ENCODE measurements at regions not wholly inside any gene's neighbourhood (a gene's known extent, or its start where the extent isn't known, plus 50 kb on each side); places are given as distances from the start of the nearest gene placed in this dataset.

DNA sequence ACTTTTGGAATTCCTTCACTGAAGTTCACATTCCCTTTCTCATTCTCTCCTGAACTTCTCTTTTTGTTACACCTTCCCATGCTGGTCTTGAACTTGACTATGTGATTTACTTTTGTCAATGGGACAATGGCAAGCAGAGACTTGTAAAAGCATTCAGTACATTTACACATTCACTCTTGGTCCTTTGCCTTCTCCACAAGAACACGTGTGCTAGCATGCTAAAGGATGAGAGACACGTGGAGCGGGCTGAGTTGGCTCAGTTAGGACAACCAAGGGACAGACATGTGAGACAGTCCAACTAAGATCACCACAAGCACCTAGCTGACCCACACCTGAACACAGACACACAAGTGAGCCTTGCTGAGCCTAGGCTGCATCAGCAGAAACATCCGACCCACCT, 91.3 kb upstream of the PAK5 start:
- Mint-ChIP-seq H3K9me3 (no peaks in the 10 kb centered on the region), H3K27ac (ENCODE audit: unreplicated experiment) (no peak overlapping the region), H3K36me3 (ENCODE audit: low read depth) (no peaks in the 10 kb centered on the region), H3K4me1 (no peaks in the 10 kb centered on the region), H3K27me3 (ENCODE audit: low read depth) (peaks cover 5% of the 10 kb centered on the region), H3K4me3 (no peak overlapping the region)
- TF ChIP-seq, protein P1, sequence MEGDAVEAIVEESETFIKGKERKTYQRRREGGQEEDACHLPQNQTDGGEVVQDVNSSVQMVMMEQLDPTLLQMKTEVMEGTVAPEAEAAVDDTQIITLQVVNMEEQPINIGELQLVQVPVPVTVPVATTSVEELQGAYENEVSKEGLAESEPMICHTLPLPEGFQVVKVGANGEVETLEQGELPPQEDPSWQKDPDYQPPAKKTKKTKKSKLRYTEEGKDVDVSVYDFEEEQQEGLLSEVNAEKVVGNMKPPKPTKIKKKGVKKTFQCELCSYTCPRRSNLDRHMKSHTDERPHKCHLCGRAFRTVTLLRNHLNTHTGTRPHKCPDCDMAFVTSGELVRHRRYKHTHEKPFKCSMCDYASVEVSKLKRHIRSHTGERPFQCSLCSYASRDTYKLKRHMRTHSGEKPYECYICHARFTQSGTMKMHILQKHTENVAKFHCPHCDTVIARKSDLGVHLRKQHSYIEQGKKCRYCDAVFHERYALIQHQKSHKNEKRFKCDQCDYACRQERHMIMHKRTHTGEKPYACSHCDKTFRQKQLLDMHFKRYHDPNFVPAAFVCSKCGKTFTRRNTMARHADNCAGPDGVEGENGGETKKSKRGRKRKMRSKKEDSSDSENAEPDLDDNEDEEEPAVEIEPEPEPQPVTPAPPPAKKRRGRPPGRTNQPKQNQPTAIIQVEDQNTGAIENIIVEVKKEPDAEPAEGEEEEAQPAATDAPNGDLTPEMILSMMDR (conservative IDR thresholded peaks at IDR 0.05): no peak
- DNase-seq (ENCODE audit: low read depth, low spot score): no peak

DNA sequence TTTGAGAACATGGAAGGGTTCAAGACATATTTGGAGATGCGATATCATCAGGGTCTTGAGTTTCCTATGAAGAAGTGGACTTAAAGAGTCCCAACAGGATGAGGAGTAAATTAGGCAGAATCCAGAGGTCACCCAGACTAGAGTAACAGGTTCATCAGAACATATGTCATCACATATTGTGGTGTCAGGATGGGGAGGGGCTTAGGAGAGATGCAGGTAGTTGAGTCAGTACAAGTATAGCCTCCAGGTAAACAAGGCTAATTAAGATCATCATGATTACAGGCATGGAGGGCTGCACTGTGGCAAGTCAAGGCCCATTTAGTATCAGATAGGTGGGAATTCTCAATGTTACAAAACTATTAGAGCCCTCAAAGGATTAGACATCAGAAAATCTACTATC, 90.1 kb upstream of the PAK5 start:
- H3K27me3 Mint-ChIP-seq (ENCODE audit: low read depth): peaks cover 5% of the 10 kb centered on the region
- H3K9me3 Mint-ChIP-seq: no peaks in the 10 kb centered on the region
- no peaks in the 10 kb centered on the region for H3K36me3 Mint-ChIP-seq (ENCODE audit: low read depth)
- no peaks in the 10 kb centered on the region for H3K4me1 Mint-ChIP-seq
- no peak overlapping the region for H3K4me3 Mint-ChIP-seq
- no peak overlapping the region for H3K27ac Mint-ChIP-seq (ENCODE audit: unreplicated experiment)
- TF ChIP-seq, protein P1 (conservative IDR thresholded peaks at IDR 0.05): no peak
- DNase-seq (ENCODE audit: low read depth, low spot score): no peak

DNA sequence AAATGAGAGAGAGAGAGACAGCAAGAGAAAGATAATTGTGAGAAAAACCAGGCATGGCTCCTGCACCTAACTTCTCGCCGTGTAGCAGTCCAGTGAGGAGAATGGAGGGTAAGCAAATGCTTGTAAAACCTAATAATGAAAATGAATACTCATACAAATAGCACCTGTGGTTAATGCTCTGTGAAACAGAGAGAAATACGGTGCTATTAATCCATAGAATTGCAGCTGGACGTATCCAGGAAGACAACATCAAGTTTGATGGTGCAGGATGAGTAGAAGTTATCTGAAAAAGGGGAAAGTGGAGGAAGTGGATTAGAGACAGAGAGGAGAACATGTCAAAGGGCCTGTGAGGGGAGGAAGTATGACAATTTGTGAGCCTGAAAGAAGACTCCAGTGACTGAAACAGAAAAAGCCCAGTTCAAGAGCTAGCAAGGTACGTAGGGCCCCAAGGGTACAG, 89.4 kb upstream of the PAK5 start:
- H3K27me3 Mint-ChIP-seq (ENCODE audit: low read depth): peaks cover 5% of the 10 kb centered on the region
- no peak for DNase-seq (ENCODE audit: low read depth, low spot score)
- no peak overlapping the region for H3K27ac Mint-ChIP-seq (ENCODE audit: unreplicated experiment)
- no peaks in the 10 kb centered on the region for H3K4me1 Mint-ChIP-seq
- no peaks in the 10 kb centered on the region for H3K9me3 Mint-ChIP-seq
- no peak overlapping the region for H3K4me3 Mint-ChIP-seq
- H3K36me3 Mint-ChIP-seq (ENCODE audit: low read depth): no peaks in the 10 kb centered on the region
- TF ChIP-seq, protein P1 (conservative IDR thresholded peaks at IDR 0.05): no peak

DNA sequence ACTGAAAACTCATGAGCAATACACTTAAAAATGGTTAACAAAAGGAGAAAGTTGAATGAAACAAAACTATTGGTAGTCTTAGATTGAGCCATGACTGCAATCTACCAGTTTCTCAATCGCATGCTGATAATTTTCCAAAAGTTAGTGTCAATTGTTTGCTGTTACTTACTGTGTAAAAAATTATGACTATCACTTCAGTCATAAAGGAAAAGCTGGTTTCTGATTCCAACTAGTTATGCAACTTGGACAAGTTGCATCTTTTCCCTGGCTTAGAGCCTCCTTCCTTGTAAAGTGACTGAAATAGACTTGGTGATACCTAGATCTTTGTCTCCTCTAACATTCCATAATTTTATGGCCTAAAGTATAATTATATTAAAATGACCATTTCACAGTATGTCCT, 88.3 kb upstream of the PAK5 start:
- Mint-ChIP-seq H3K4me1 (no peaks in the 10 kb centered on the region), H3K27me3 (ENCODE audit: low read depth) (peaks cover 5% of the 10 kb centered on the region), H3K27ac (ENCODE audit: unreplicated experiment) (no peak overlapping the region), H3K36me3 (ENCODE audit: low read depth) (no peaks in the 10 kb centered on the region), H3K4me3 (no peak overlapping the region), H3K9me3 (no peaks in the 10 kb centered on the region)
- TF ChIP-seq, protein P1 (conservative IDR thresholded peaks at IDR 0.05): no peak
- no peak for DNase-seq (ENCODE audit: low read depth, low spot score)

DNA sequence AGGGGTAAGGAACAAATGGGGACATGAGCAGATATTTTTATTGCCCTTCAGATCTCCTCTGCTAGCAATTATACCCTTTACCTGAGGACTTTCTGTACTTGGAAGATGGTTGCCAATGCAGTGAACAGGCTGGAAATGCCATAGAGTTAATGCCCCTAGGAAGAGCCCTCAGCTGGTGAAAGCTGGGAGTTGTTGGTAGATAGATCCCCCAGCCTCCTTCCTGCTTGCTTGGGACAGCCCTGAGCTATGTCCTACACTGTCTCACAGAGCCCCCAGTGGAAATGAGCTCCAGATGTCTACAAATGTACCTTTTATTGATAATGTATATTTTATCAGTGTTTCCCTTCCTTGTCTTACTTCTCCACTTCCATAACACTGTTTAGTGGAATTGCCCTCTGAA, 87.6 kb upstream of the PAK5 start:
- H3K27me3 Mint-ChIP-seq (ENCODE audit: low read depth): peaks cover 5% of the 10 kb centered on the region
- no peaks in the 10 kb centered on the region for H3K4me1 Mint-ChIP-seq
- H3K9me3 Mint-ChIP-seq: no peaks in the 10 kb centered on the region
- no peak for DNase-seq (ENCODE audit: low read depth, low spot score)
- TF ChIP-seq, protein P1 (conservative IDR thresholded peaks at IDR 0.05): no peak
- H3K4me3 Mint-ChIP-seq: no peak overlapping the region
- no peak overlapping the region for H3K27ac Mint-ChIP-seq (ENCODE audit: unreplicated experiment)
- H3K36me3 Mint-ChIP-seq (ENCODE audit: low read depth): no peaks in the 10 kb centered on the region

DNA sequence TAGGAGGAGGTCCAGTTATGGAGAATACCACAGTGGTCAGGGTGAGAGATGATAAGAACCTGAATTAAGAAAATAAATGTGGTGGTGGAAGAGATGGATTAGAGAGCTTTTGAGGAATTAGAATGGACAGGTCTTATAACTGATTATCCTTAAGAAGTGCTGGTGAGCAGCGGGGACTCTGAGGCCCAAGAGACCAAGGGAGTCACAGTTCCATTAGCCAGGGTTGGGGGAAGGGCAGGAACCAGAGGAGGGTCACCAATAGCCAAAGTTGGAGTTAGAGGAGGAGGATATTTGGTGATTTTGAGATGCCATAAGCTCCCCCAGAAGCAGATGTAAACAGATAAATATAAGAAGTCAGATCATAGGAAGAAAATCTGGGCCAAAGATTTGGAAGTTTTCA, 87.1 kb upstream of the PAK5 start:
- Mint-ChIP-seq H3K9me3 (no peaks in the 10 kb centered on the region), H3K36me3 (ENCODE audit: low read depth) (no peaks in the 10 kb centered on the region), H3K4me1 (no peaks in the 10 kb centered on the region), H3K4me3 (no peak overlapping the region), H3K27me3 (ENCODE audit: low read depth) (peaks cover 5% of the 10 kb centered on the region), H3K27ac (ENCODE audit: unreplicated experiment) (no peak overlapping the region)
- no peak for DNase-seq (ENCODE audit: low read depth, low spot score)
- TF ChIP-seq, protein P1 (conservative IDR thresholded peaks at IDR 0.05): no peak

Measured in neural crest cell (in vitro differentiated cells).